Suppressor macrophage (primary cell): ENCODE measurements at regions not wholly inside any gene's neighbourhood (a gene's known extent, or its start where the extent isn't known, plus 50 kb on each side); places are given as distances from the start of the nearest gene placed in this dataset.

ENCODE experiments used
- DNase-seq, 4 experiments: peaks; one replicate each; pipeline ENCODE4 v3.0.0-alpha.2; 2020 to 2022

DNA sequence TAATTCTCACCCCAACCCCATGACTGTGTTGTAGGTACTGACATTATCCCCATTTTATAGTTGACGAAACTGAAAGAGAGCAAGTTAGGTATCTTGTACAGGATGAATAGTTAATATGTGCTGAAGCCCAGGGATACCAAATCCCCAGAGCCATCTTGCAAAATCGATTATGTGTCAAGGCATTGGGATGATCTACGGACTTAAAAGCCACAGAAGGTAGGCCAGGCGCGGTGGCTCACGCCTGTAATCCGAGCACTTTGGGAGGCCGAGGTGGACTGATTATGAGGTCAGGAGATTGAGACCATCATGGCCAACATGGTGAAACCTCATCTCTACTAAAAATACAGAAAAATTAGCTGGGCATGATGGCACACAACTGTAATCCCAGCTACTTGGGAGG lies 242.4 kb upstream of the RHOBTB1 start:
- no peak for DNase-seq

DNA sequence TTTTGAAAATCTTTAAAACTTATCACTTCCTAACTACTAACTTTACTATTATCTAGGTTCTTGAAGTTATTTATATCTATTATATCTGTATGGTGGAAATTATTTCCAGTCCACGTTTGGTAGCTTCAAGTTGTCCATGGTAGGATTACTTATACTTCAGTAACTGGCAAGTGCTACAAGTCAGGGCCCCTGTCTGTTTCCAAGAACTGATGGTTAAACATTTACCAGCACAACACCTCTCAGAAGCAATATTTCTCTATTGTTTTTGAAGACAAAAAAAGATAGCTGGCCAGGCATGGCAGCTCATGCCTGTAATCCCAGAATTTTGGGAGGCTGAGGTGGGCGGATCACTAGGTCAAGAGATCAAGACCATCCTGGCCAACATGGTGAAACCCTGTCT lies 240.4 kb upstream of the RHOBTB1 start:
- no peak for DNase-seq

DNA sequence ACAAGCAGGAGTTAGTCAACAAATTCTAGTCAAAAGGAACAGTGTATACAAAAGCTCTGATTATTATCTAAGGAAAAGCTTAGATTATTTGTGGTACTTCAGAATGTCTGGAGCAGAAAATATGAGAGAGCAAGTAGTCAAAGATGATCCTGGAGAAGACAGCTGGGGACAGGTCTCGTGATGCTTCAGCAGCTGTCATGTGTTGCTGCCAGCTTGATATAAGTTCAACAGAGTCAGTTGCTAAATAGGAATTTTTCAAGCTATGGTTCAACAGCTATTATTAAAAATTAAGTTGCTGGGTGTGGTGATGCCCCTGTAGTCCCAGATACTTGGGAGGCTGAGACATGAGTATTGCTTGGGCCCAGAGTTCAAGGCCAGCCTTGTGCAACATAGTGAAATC lies 240.0 kb upstream of the RHOBTB1 start:
- no peak for DNase-seq

DNA sequence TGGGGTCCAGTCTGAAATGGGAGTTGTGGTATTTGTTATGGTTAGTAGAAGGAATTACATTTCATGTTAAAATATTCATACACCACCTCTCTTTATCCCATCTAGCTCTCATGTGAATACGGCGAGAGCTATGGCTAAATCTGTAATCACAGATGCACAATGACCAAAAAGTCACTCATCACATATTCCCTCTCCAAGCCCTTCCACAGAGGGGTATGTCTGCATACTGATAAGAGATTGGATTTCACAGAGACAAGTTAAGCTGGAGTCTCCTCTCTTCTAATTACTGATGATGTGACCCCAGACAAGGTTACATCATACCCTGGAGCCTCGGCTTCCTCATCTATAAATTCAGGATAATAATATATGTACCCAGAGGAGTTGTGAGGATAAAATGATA lies 237.8 kb upstream of the RHOBTB1 start:
- DNase-seq = no peak

DNA sequence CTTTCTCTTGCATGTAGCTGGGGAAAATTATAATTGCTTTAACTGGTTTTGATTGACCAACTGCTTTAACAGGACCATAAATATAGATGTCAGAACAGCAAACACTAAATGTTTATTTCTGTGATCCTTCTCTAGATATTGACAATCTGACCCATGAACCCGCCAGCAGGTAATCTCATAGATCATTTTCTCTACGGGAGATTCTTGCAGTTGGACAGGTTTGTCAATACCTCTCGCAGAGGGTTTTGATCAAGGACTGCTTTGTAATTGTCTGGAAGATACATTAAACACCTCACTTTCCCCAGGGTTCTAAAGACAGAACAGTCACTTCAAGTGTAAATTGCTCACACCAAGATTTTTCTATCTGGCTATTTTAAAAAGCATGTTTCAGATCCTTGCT lies 235.8 kb upstream of the RHOBTB1 start:
- no peak for DNase-seq

DNA sequence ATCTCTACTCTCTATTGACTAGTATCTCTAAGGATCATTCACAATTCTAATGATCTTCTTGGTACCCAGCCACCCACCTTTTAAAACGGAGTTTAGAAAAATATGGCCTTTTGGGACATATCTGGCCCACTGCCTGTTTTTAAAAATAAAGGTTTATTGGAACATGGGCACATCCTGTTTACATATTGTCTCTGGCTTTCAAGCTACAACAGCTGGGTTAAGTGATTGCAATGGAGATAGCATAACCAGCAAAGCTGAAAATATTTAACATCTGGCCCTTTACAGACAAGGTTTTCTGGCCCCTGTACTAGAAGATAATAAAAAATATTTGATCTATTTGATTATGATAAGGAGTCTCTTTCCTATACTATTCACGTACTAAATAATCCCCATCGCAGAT lies 232.4 kb upstream of the RHOBTB1 start:
- no peak for DNase-seq

DNA sequence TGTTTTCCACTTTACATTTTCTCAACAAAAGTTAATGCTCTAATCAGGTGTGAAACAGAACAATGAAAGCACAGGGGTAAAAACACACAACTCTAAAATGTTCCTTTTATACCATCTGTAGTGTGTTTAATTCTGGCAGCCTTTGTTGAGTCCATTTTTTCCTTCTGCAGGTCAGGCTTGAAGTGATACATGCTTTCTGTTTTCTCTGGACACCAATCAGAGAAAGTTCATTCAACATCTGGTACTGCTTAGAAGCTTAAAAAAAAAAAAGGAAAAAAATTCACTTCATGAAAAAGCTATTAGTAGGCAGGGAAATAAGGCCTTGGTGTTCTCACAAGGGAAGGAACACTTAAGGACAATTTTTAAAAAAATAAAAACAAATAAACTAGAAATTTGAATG lies 231.3 kb upstream of the RHOBTB1 start:
- DNase-seq = no peak

DNA sequence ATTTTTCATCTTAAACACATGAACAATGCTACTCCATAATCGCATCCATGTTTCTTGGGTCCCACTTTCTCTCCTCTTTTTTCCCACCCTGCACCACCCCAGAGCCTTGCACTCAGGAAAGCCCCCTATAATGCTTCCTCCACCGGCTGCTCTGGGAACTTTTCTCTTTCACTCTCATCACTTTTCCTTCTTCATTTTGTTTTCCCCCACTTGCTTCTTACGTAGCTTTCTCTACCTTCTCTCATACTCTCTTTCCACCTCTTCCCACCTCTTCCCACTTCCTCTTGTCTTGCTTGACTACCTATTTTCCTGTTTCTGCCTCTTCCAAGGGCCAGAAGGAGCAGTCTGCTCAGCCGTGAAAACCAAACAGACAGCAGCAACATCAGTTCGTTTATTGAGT lies 229.5 kb upstream of the RHOBTB1 start:
- no peak for DNase-seq

DNA sequence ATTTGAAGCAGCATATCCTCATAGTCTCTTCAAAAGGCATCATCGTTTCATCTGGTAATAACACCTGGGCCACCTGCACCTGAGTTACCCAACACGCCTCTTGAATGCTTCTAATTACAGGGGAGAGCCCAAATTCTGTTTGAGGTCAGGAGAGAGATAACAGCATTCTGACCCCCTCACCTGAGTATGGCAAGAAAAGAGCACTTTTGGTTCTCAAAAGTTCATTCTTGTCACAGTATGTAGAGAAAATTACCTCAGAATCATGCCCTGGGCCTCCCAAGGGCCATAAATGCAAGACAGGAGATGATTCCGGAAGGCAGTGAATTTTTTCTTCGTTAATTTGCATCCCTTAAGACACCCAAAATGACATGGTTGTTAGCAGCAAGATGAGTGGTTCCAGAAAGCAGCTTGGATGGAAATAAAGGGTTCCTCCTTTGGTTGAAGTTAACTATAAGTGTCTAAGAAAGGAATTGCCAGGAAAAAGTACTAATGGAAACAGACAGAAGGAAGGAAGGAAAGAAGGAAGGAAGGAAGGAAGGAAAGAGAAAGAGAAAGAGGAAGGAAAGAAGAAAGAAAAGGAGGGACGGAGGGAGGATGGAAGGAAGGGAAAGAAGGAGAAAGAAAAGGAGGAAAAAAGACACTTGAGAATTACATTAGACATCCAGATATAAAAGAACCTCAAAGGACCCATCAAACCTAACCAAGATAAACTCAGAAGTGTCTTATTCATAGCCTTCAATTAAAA lies 228.4 kb upstream of the RHOBTB1 start:
- DNase-seq = no peak

DNA sequence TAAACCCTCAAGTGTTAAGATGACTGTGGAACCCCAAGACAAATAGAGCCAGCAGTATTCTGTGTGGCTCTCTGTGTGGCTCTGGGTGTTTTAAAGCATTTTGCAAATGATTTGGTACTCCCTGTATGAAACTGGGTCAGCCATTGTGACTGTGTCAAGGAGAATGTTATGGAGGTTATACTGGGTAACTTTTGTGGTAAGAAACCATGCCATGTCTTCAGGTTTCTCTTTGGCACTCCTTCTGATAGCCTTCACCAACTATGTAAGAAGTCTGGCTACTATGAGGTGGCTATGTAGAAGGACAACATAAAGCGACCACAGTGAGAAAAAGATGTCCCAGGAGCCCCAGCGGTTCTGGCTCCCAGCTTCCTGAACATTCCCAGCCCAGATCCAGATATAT lies 226.6 kb upstream of the RHOBTB1 start:
- no peak for DNase-seq

DNA sequence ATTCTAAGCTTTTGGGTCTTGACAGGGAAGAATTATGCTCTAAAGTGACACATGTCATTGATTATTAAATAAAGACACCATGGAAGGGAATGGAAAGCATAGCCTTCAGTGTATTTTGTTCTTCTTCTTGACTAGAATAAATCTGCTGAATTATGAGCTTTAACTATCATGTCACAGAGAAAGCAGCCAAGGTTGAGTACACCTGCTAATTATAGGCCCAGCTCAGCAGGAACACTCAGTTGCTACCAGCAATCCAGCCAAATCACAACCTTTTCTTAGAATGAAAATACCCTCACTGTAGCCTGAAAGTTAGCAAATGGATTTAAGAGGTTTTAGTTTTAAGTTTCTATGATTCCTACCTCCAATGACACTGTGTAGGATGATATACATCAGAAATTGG lies 225.3 kb upstream of the RHOBTB1 start:
- no peak for DNase-seq

DNA sequence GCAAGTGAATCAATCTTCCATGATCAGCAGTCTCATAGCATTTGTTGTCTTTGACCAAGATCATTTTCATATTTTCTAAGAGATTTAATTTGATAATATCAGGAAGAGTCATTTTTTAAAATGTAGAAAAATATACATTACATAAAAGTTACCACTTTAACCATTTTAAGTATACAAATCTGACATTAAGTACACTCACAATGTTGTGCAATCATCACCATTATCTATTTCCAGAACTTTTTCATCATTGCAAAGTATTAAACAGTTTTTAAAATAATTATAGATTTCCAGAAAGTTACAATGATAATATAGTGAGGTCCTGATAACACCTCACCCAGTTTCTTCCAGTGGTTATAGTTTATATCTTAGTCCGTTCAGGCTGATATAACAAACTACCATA lies 222.5 kb upstream of the RHOBTB1 start:
- no peak for DNase-seq

DNA sequence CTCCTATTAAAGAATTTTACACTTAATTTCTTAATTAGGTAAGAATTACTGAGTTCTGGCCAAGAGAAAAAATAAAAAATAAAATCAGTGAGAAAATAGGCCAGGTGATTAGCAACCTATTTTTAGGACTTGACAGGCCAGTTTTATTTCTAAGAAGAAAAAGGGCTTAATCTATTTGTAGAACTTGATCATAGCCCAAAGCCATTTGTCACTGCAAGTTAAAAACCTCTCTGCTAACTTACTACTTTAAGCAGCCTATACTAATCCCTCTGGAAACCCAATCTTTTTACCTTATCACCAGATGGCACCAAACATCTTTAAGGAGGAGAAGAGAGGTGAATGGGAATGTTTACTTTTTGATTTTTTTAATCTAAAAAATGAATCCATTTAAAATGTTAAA lies 222.1 kb upstream of the RHOBTB1 start:
- DNase-seq = peak in 1 of 4 experiments; percentile 1

DNA sequence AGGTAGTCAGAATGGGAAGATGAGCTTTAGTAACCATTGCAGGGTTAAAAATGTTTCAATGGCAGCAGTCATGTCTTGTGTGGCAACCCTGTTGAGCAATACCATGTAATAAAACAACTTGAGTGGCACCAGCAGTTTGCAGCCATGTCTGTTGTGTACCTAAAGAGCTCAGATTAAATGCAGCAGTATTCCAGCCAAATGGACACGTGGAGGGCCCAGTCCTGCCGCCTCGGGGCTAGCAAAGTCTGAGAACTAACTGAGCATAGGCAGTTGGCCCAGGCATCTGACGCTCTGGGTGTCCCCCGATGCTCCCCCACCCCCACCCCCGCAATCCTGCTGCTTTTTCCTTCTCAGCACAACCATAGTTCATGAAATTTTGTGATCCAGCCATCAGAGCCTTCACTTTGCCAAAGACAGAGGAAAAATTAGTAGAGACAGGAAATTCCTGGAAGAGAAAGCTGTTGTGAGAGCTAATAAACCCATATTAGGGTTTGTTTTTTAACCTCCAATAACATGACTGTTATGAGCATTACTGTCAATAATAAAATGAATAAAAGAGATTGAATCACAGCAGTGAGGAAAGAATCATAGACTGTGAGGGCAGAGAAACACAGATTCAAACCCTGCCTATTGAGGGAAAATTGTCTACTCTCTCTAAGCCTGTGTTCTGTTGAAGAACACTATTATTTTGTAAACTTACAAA lies 220.6 kb upstream of the RHOBTB1 start:
- peak in 2 of 4 experiments; percentile 9 to 12 for DNase-seq

DNA sequence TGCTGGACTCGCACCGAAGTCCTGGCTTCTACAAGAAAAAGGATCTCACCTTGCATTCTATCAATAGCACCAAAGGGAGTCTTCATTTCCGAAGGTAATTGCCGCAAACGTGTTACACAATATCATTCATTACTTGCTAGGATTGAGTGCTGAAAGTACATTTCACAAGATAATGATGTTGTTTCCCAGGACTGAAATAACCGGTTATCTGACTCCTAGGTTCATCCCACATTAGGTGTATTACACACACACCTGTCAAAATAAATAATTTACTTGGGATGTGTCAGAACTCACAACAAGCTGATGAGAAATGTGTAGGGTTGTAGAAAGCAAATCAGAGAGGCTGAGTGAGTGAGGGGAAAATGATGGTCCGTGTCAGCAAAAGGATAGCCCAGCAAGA lies 219.4 kb upstream of the RHOBTB1 start:
- DNase-seq = no peak

DNA sequence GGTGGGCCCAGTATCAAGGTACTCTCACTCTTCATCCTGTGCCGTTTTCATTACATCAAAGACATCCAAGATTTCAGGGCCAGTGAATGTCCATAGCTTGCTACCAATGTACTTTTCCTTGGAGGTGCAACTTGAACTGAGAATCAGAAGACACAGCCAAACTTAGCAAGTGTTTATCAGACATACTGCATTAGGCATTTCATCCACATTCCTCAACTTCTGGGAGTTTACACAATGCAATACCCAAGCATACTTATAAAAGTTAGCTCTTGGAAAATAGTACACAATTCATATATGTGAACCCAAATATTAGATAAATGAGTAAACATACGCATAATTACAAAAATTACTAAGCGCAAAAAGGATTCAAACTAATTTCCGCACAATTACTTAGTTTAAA lies 216.3 kb upstream of the RHOBTB1 start:
- no peak for DNase-seq

DNA sequence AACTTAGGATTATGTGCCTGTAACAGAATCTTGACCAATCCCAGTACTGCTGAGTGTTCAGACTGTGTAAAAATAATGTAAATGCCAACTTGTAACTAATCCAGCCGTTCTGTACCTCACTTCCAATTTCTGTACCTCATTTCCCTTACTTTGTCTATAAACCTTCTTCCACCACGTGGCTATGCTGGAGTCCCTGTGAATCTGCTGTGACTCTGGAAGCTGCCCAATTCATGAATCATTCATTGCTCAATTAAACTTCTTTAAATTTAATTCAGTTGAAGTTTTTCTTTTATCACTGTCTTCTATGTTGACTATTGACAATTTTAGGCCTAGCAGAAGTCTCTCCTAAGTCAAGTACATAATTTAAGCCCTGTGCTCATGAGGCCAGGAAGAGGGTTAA lies 215.3 kb upstream of the RHOBTB1 start:
- DNase-seq = no peak

DNA sequence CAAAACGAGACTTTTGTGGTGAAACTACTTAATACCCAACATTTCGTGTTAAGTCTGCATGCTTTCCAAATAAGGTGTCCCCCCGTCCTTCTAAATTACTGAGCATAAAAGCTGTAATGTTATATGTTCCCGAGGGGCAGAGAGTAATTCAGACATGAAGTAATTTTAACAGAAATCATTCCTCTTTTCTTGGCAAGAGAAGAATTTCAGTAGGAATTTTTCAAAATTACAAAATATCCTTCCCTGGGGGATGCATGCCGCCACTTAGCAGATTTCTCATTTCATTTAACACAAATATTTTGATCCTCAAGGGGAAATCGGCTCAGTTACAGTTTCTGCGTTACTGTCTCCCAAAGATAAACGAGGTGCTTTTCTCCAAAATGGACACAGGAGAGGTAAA lies 213.2 kb upstream of the RHOBTB1 start:
- DNase-seq = no peak

DNA sequence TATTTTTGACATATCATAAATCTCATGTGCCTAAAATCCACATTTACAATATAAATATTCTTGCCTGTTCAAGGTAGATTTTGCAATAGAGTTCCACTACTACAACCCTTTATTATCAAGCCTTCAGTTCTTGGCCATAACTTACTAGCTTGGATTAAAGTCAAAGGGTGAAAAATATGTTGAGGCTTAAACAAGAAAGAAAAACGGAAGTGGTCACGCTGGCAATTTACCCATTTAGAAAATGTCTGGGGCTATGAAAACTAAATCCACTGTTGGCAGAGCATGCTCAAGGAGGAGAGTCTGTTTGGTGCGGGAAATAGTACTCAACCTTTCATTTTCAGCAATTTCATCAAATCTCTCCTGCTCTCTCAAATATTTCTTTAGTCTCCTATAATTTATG lies 209.8 kb upstream of the RHOBTB1 start:
- DNase-seq = no peak

DNA sequence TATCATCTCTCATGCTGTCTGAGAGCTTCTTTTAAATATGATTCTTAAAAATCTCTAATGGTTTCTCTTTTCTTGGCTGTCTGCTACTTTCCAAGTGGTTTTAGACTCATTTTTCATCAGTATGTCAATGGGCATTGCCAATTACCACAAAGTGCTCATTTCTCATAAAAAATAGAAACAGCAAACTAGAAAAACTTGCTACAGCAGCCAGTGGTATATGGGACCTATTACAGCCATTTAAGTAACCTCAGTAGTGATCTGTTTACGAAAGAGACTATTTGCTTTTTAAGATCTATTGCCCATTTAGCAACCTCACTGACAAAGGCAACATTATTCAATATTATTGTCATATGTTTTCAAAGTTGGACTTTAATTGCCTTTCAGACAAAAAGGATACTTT lies 207.1 kb upstream of the RHOBTB1 start:
- DNase-seq = no peak

DNA sequence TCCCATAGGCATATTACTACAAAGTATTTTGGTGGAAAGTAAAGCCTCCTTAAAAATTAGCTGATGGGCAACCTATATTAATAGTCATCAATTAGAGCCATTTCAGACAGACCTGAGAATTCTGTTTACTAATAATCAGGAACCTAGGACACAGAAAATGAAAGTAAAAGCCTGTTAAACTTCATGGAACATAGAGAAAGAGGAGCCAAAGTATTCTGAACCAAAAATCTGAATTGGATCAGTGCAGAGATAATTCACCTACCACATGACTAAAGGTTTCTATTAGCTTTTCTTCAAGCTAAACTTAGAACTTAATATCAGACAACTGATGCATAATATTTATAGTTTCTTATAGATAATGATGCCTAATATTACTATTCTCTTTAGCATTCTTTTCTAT lies 204.5 kb upstream of the RHOBTB1 start:
- no peak for DNase-seq

DNA sequence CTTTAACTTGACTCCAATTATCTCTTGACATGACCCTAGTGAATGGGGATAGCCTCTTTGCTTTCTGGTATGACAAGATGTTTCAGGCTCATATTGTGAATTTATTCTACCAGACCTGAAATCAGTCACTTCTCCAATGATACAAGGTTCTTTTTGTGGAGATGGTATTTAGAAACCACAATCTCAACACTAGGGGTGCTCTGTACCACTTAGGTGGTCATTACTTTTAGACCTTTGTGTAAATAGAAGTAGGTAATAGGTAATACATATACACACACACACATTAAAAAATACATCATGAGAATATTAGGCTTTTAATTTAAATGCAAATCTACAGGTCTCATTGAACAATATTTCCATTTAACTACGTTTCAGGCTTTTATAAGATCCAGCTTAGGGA lies 199.0 kb upstream of the RHOBTB1 start:
- DNase-seq = no peak

DNA sequence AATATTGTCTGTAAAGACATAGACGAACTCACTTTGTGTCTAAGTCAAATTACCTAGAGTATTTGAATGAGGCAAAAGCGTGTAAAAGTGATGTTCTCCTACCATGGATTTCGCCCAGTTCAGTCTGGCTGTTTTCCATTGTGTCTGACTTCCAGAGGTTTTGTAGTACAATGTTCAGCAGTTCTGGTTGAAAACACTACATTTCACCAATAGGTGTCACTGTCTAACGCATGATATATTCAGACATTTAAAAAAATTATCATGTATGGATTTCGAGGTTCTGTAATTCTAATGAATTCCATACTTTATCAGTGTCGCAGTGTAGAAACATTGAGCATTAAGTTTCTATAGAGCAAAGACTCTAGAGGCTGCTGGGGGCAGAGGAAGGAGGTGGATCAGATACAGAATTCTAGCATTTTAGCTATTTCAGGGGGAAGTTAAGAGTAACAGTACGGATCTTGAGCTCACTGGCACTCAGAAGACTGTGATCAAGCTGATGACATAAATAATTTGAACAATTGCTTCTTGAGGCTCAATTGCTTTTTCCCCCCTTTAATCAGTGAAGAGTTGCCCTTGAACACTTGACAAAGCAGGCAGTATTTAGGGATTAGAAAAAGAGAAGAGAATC lies 196.9 kb upstream of the RHOBTB1 start:
- DNase-seq = peak; percentile 34 to 81 (median 45)

DNA sequence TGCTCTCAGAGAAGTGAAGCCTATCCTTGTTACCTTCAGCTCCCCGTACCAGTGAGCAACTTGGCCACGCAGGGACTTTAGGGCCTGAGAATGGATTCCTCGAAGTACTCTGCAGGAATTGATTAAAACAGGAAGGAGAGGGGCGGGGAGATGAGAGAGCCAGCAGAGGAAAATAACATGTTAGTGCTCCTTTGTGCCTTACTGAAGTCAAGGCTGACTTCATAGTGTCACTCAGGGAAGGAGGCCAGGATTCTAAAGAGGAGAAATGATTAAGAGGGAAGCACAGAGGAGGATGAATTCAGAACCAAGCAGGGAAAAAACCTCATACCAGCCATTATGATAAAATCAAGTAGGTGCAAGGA lies 195.6 kb upstream of the RHOBTB1 start:
- no peak for DNase-seq
